ENCODE measurements at regions not wholly inside any gene's neighbourhood (a gene's known extent, or its start where the extent isn't known, plus 50 kb on each side); places are given as distances from the start of the nearest gene placed in this dataset.
"Not testable (repeated sequence)": the region's sequence is repeated elsewhere in the genome, so short reads cannot be mapped to it uniquely, and the experiment has no call there.

GRCh38 chr3:194894538-194894937, 208.9 kb downstream of the FAM43A start:
- H3K36me3 ChIP-seq (ENCODE audit: insufficient read depth, low read length), result no peaks in the 10 kb centered on the region
- no peaks in the 10 kb centered on the region for H3K9me3 ChIP-seq (ENCODE audit: control insufficient read depth, insufficient read depth, low read length)
- H3K9ac ChIP-seq (ENCODE audit: low read depth, low read length), result no peak overlapping the region
- no peaks in the 10 kb centered on the region for H3K4me1 ChIP-seq (ENCODE audit: insufficient read depth, low read length)

- no peak overlapping the region for H3K9ac ChIP-seq (ENCODE audit: low read depth, low read length)
These were observed 215.3 kb downstream of the FAM43A start for GRCh38 chr3:194900854-194901522.

GRCh38 chr3:194903447-194903846, 217.8 kb downstream of the FAM43A start:
- H3K9ac ChIP-seq (ENCODE audit: low read depth, low read length); H3K36me3 ChIP-seq (ENCODE audit: insufficient read depth, low read length); H3K4me1 ChIP-seq (ENCODE audit: insufficient read depth, low read length): not testable (repeated sequence)
- H3K9me3 ChIP-seq (ENCODE audit: control insufficient read depth, insufficient read depth, low read length), result peaks cover 10% of the 10 kb centered on the region; the same call in 1 of the 2 replicates

More at GRCh38 chr3:194900854-194901522, 215.3 kb downstream of the FAM43A start:
- Histone ChIP-seq H3K36me3 (ENCODE audit: insufficient read depth, low read length) (no peaks in the 10 kb centered on the region), H3K9me3 (ENCODE audit: control insufficient read depth, insufficient read depth, low read length) (peaks cover 10% of the 10 kb centered on the region; the same call in 1 of the 2 replicates), H3K4me1 (ENCODE audit: insufficient read depth, low read length) (peaks cover under 1% of the 10 kb centered on the region; the same call in 1 of the 2 replicates)

GRCh38 chr3:194904999-194905398, 219.3 kb downstream of the FAM43A start:
- peaks cover 10% of the 10 kb centered on the region; the same call in 1 of the 2 replicates for H3K9me3 ChIP-seq (ENCODE audit: control insufficient read depth, insufficient read depth, low read length)
- H3K9ac ChIP-seq (ENCODE audit: low read depth, low read length); H3K4me1 ChIP-seq (ENCODE audit: insufficient read depth, low read length); H3K36me3 ChIP-seq (ENCODE audit: insufficient read depth, low read length): not testable (repeated sequence)

- Histone ChIP-seq H3K36me3 (ENCODE audit: insufficient read depth, low read length) (no peaks in the 10 kb centered on the region), H3K9ac (ENCODE audit: low read depth, low read length) (no peak overlapping the region), H3K4me1 (ENCODE audit: insufficient read depth, low read length) (peaks cover 3% of the 10 kb centered on the region; the same call in 1 of the 2 replicates), H3K9me3 (ENCODE audit: control insufficient read depth, insufficient read depth, low read length) (peaks cover 10% of the 10 kb centered on the region; the same call in 1 of the 2 replicates)
These were observed 220.0 kb downstream of the FAM43A start for GRCh38 chr3:194905696-194906095.

GRCh38 chr3:194906229-194906629, 220.5 kb downstream of the FAM43A start:
- Histone ChIP-seq H3K36me3 (ENCODE audit: insufficient read depth, low read length) (no peaks in the 10 kb centered on the region), H3K9ac (ENCODE audit: low read depth, low read length) (no peak overlapping the region), H3K9me3 (ENCODE audit: control insufficient read depth, insufficient read depth, low read length) (peaks cover 10% of the 10 kb centered on the region; the same call in 1 of the 2 replicates), H3K4me1 (ENCODE audit: insufficient read depth, low read length) (peaks cover 3% of the 10 kb centered on the region; the same call in 1 of the 2 replicates)

- Histone ChIP-seq H3K9me3 (ENCODE audit: control insufficient read depth, insufficient read depth, low read length) (peaks cover 10% of the 10 kb centered on the region; the same call in 1 of the 2 replicates), H3K9ac (ENCODE audit: low read depth, low read length) (no peak overlapping the region), H3K36me3 (ENCODE audit: insufficient read depth, low read length) (no peaks in the 10 kb centered on the region), H3K4me1 (ENCODE audit: insufficient read depth, low read length) (peaks cover 3% of the 10 kb centered on the region; the same call in 1 of the 2 replicates)
These were observed 221.4 kb downstream of the FAM43A start for GRCh38 chr3:194906970-194907629.

- no peak overlapping the region for H3K9ac ChIP-seq (ENCODE audit: low read depth, low read length)
These were observed 222.1 kb downstream of the FAM43A start for GRCh38 chr3:194907811-194908210.

GRCh38 chr3:194908496-194908895, 222.8 kb downstream of the FAM43A start:
- peaks cover 3% of the 10 kb centered on the region; the same call in 1 of the 2 replicates for H3K4me1 ChIP-seq (ENCODE audit: insufficient read depth, low read length)
- H3K9ac ChIP-seq (ENCODE audit: low read depth, low read length), result no peak overlapping the region
- H3K9me3 ChIP-seq (ENCODE audit: control insufficient read depth, insufficient read depth, low read length), result peaks cover 9% of the 10 kb centered on the region; the same call in 1 of the 2 replicates
- H3K36me3 ChIP-seq (ENCODE audit: insufficient read depth, low read length), result no peaks in the 10 kb centered on the region

More at GRCh38 chr3:194907811-194908210, 222.1 kb downstream of the FAM43A start:
- Histone ChIP-seq H3K36me3 (ENCODE audit: insufficient read depth, low read length) (no peaks in the 10 kb centered on the region), H3K4me1 (ENCODE audit: insufficient read depth, low read length) (peaks cover 3% of the 10 kb centered on the region; the same call in 1 of the 2 replicates), H3K9me3 (ENCODE audit: control insufficient read depth, insufficient read depth, low read length) (peaks cover 10% of the 10 kb centered on the region; the same call in 1 of the 2 replicates)

GRCh38 chr3:194908972-194909371, 223.3 kb downstream of the FAM43A start:
- Histone ChIP-seq H3K36me3 (ENCODE audit: insufficient read depth, low read length) (no peaks in the 10 kb centered on the region), H3K4me1 (ENCODE audit: insufficient read depth, low read length) (peaks cover 3% of the 10 kb centered on the region; the same call in 1 of the 2 replicates), H3K9ac (ENCODE audit: low read depth, low read length) (no peak overlapping the region), H3K9me3 (ENCODE audit: control insufficient read depth, insufficient read depth, low read length) (peaks cover 5% of the 10 kb centered on the region; the same call in 1 of the 2 replicates)

- no peaks in the 10 kb centered on the region for H3K36me3 ChIP-seq (ENCODE audit: insufficient read depth, low read length)
- peaks cover 3% of the 10 kb centered on the region; the same call in 1 of the 2 replicates for H3K4me1 ChIP-seq (ENCODE audit: insufficient read depth, low read length)
- H3K9ac ChIP-seq (ENCODE audit: low read depth, low read length), result no peak overlapping the region
- H3K9me3 ChIP-seq (ENCODE audit: control insufficient read depth, insufficient read depth, low read length), result no peaks in the 10 kb centered on the region
These were observed 224.8 kb downstream of the FAM43A start for GRCh38 chr3:194910414-194910984.

GRCh38 chr3:194913316-194913715, 227.6 kb downstream of the FAM43A start:
- no peaks in the 10 kb centered on the region for H3K9me3 ChIP-seq (ENCODE audit: control insufficient read depth, insufficient read depth, low read length)
- no peaks in the 10 kb centered on the region for H3K4me1 ChIP-seq (ENCODE audit: insufficient read depth, low read length)
- H3K9ac ChIP-seq (ENCODE audit: low read depth, low read length), result no peak overlapping the region
- H3K36me3 ChIP-seq (ENCODE audit: insufficient read depth, low read length), result no peaks in the 10 kb centered on the region

GRCh38 chr3:194924889-194925288, 239.2 kb downstream of the FAM43A start:
- H3K36me3 ChIP-seq (ENCODE audit: insufficient read depth, low read length); H3K9me3 ChIP-seq (ENCODE audit: control insufficient read depth, insufficient read depth, low read length); H3K9ac ChIP-seq (ENCODE audit: low read depth, low read length); H3K4me1 ChIP-seq (ENCODE audit: insufficient read depth, low read length): not testable (repeated sequence)

GRCh38 chr3:194925614-194926013, 239.9 kb downstream of the FAM43A start:
- Histone ChIP-seq H3K36me3 (ENCODE audit: insufficient read depth, low read length) (no peaks in the 10 kb centered on the region), H3K9ac (ENCODE audit: low read depth, low read length) (no peak overlapping the region), H3K9me3 (ENCODE audit: control insufficient read depth, insufficient read depth, low read length) (no peaks in the 10 kb centered on the region; the same call in 1 of the 2 replicates), H3K4me1 (ENCODE audit: insufficient read depth, low read length) (no peaks in the 10 kb centered on the region)
